K562 (cell line): ENCODE measurements at regions not wholly inside any gene's neighbourhood (a gene's known extent, or its start where the extent isn't known, plus 50 kb on each side); places are given as distances from the start of the nearest gene placed in this dataset.

Source experiments
- ATAC-seq: fragments of 200-7000 bp; cut with Tn5 transposase; 3 replicates; pipeline ENCODE4 v1.9.1; 2020; ENCODE audit warnings: moderate library complexity
- BruUV-seq: library from RNA; stranded (reverse); fragments of 400-500 nt; replicated peaks from 2 replicates; lab custom pipeline; 2021; lab: Mats Ljungman, UMichigan
- CTCF ChIA-PET: fragments of 300-600 bp; formaldehyde crosslinking; extraction: SDS; loops from one replicate; lab custom pipeline; 2021; ENCODE audit warnings: low intra/inter-chr PET ratio; lab: Yijun Ruan, JAX
- POLR2A ChIA-PET: fragments of 300-600, 350-650 bp; sonication (Branson Sonifier 250); formaldehyde crosslinking; extraction: SDS; loops from one replicate; lab custom pipeline; 2021; ENCODE audit warnings: antibody characterized with exemption, inconsistent platforms; lab: Yijun Ruan, JAX
- DNase-seq, 4 experiments: peaks; one replicate each; pipeline versions ENCODE4 v3.0.0 to v3.0.0-alpha.2; 2011 to 2018; ENCODE audit warnings: low spot score in 3 of 4, mixed read lengths in 3 of 4; ENCODE audit errors: extremely low read depth in 1 of 4
- FAIRE-seq: peaks from 2 replicates; lab custom pipeline; 2011; peaks lifted over from hg19 to GRCh38; lab: Jason Lieb, UNC
- H2AFZ ChIP-seq: 2 replicates; pipeline ENCODE4 v1.6.0; 2011; ENCODE audit warnings: low read depth, low read length, control low read depth, inconsistent platforms
- H3K27ac ChIP-seq: fragments of 200-600 bp; 3 replicates; pipeline ENCODE4 v1.8.0; 2011; ENCODE audit warnings: low read depth, mild to moderate bottlenecking, control low read depth, inconsistent platforms, low read length, moderate library complexity, mixed read lengths; ENCODE audit errors: extremely low read depth
- H3K27me3 ChIP-seq, 2 experiments: fragments of 300-600 bp in 1 of 2; 2 replicates in 1 of 2; 3 replicates in 1 of 2; pipeline versions ENCODE4 v1.6.0 to v1.8.0; 2011; ENCODE audit warnings: inconsistent platforms in 2 of 2, low read length in 2 of 2, mild to moderate bottlenecking in 1 of 2, mixed read lengths in 1 of 2, moderate library complexity in 1 of 2; ENCODE audit not compliant: control insufficient read depth in 2 of 2, insufficient read depth in 2 of 2
- H3K36me3 ChIP-seq: fragments of 300-600 bp; 3 replicates; pipeline ENCODE4 v1.8.0; 2011; ENCODE audit warnings: mild to moderate bottlenecking, low read length, inconsistent platforms; ENCODE audit not compliant: control insufficient read depth, insufficient read depth
- H3K4me1 ChIP-seq, 2 experiments: fragments of 200-600 bp in 1 of 2; replicated peaks in 1 of 2; 2 replicates in 1 of 2; 3 replicates in 1 of 2; pipeline versions ENCODE4 v1.5.1 to v1.8.0; 2011; ENCODE audit warnings: inconsistent platforms in 2 of 2, low read length in 2 of 2, mild to moderate bottlenecking in 1 of 2, mixed read lengths in 1 of 2, moderate library complexity in 1 of 2; ENCODE audit not compliant: control insufficient read depth in 2 of 2, insufficient read depth in 2 of 2
- H3K4me2 ChIP-seq: 2 replicates; pipeline ENCODE4 v1.6.1; 2011; ENCODE audit warnings: low read length, control low read depth, inconsistent platforms, mixed read lengths; ENCODE audit not compliant: insufficient read depth
- H3K4me3 ChIP-seq: fragments of 200-600 bp; sonication (generic), shearing (Covaris generic); 2 replicates; pipeline ENCODE4 v1.5.1; 2016; ENCODE audit warnings: control low read depth, inconsistent platforms
- H3K79me2 ChIP-seq: fragments of 200-600 bp; 3 replicates; pipeline ENCODE4 v1.8.0; 2011; ENCODE audit warnings: low read length, inconsistent platforms; ENCODE audit not compliant: control insufficient read depth, insufficient read depth
- H3K9ac ChIP-seq, 2 experiments: 2 replicates each; pipeline versions ENCODE4 v1.6.0 to v1.6.1; 2011; ENCODE audit warnings: low read depth in 2 of 2, low read length in 2 of 2, control low read depth in 1 of 2, inconsistent platforms in 1 of 2, mild to moderate bottlenecking in 1 of 2, mixed read lengths in 1 of 2; ENCODE audit not compliant: insufficient read depth in 1 of 2
- H3K9me1 ChIP-seq: one replicate; pipeline ENCODE4 v1.6.0; 2011; ENCODE audit warnings: inconsistent platforms, mild to moderate bottlenecking, low read length, moderate library complexity; ENCODE audit not compliant: control insufficient read depth, insufficient read depth
- H3K9me3 ChIP-seq: replicated peaks from 2 replicates; pipeline ENCODE4 v1.5.1; 2011; ENCODE audit warnings: low read depth, low read length, inconsistent platforms; ENCODE audit not compliant: control insufficient read depth, insufficient read depth
- H4K20me1 ChIP-seq: replicated peaks from 2 replicates; pipeline ENCODE4 v1.6.1; 2011; ENCODE audit warnings: low read length, inconsistent platforms, mixed read lengths; ENCODE audit not compliant: control insufficient read depth, insufficient read depth
- ELF1 ChIP-seq: fragments of 200-800 bp; sonication (Bioruptor generic); IDR thresholded peaks from 2 replicates; pipeline ENCODE4 v1.6.1; 2016; ENCODE audit warnings: missing genetic modification characterization, missing compliant biosample characterization
- HNRNPH1 ChIP-seq: fragments of 200-400 bp; formaldehyde crosslinking; optimal IDR thresholded peaks from 2 replicates; pipeline ENCODE3; 2017; ENCODE audit warnings: low read depth, mild to moderate bottlenecking, low read length, moderate library complexity
- MEIS2 ChIP-seq: fragments of 450-650 bp; IDR thresholded peaks from 2 replicates; pipeline ENCODE4 v1.6.1; 2014; ENCODE audit warnings: mild to moderate bottlenecking; ENCODE audit not compliant: partially characterized antibody
- MXI1 ChIP-seq: IDR thresholded peaks from 2 replicates; pipeline ENCODE4 v1.6.1; 2011; ENCODE audit warnings: low read depth, mild to moderate bottlenecking, improper control_type of control experiment, low read length
- NCOA4 ChIP-seq: fragments of 450-650 bp; IDR thresholded peaks from 2 replicates; pipeline ENCODE4 v1.6.1; 2018; ENCODE audit warnings: mild to moderate bottlenecking; ENCODE audit not compliant: partially characterized antibody
- NFIC ChIP-seq: fragments of 450-650 bp; IDR thresholded peaks from 2 replicates; pipeline ENCODE4 v1.6.1; 2017; ENCODE audit warnings: mild to moderate bottlenecking, inconsistent platforms
- PATZ1 ChIP-seq: fragments of 250-450 bp; sonication (Bioruptor Pico); IDR thresholded peaks from 2 replicates; pipeline ENCODE4 v1.5.0; 2020; ENCODE audit warnings: mild to moderate bottlenecking, borderline replicate concordance
- PML ChIP-seq: IDR thresholded peaks from 2 replicates; pipeline ENCODE4 v1.6.1; 2012; ENCODE audit warnings: low read length, inconsistent platforms
- RNF2 ChIP-seq: sonication (generic); IDR thresholded peaks from 2 replicates; pipeline ENCODE4 v1.6.1; 2016
- ZBTB49 ChIP-seq: sonication (generic); formaldehyde crosslinking; IDR thresholded peaks from 2 replicates; pipeline ENCODE4 v1.8.0; 2022; ENCODE audit warnings: missing genetic modification reagents, mild to moderate bottlenecking, borderline replicate concordance
- ZBTB5 ChIP-seq: fragments of 450-650 bp; IDR thresholded peaks from 2 replicates; pipeline ENCODE4 v1.6.1; 2017; ENCODE audit warnings: antibody characterized with exemption
- ZNF3 ChIP-seq: fragments of 250-450 bp; sonication (Bioruptor Pico); IDR thresholded peaks from 2 replicates; pipeline ENCODE4 v1.5.0; 2021; ENCODE audit warnings: mild to moderate bottlenecking, moderate library complexity
- ZNF778 ChIP-seq: fragments of 450-650 bp; formaldehyde crosslinking; IDR thresholded peaks from 2 replicates; pipeline ENCODE4 v1.4.0; 2020; ENCODE audit warnings: mild to moderate bottlenecking, moderate library complexity
- WGBS: fragments of 100-300 bp; shearing (Covaris generic); methylation state at CpG from one replicate; pipeline ENCODE4 v1.1.6; 2016; ENCODE audit warnings: low coverage, mixed read lengths; ENCODE audit not compliant: insufficient coverage; ENCODE audit errors: missing lambda C conversion rate; 5-methylcytosine and 5-hydroxymethylcytosine counted together
- in situ Hi-C: fragments of 300-500 bp; cut with MboI; formaldehyde crosslinking; loops from 4 replicates; pipeline ENCODE4 v1.15.0; 2018; ENCODE audit warnings: inconsistent platforms, mixed read lengths
- intact Hi-C: fragments of 100-400 bp; cut with micrococcal nuclease; formaldehyde crosslinking; loops from 2 replicates; pipeline ENCODE4 v1.14.2; 2022

DNA sequence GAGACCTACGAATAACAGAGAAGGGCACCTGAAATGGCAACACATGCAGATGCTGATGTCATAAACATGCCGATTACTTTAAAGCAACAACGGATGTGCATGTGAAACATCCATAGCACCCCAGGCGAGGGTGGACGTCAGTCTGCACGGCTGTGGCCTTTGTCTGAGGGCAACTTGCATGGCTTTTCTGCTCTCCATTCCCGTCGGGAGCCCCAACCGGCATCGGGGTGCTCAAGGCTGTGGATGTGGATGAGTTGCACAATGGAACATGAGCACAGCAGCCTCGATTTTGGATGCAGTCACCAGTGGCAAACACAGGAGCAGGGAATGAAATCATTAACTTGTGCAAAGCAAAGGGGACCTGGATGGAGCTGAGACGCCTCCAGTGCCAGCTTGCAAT is 298.2 kb upstream of the SALL3 start:
- Histone ChIP-seq H3K9me1 (no peaks in the 10 kb centered on the region), H3K9me3 (no peaks in the 10 kb centered on the region), H3K79me2 (no peaks in the 10 kb centered on the region), H3K9ac (no peak overlapping the region), H4K20me1 (no peaks in the 10 kb centered on the region), H2AFZ (no peak overlapping the region), H3K4me2 (no peak overlapping the region), H3K27ac (no peak overlapping the region), H3K4me1 (no peaks in the 10 kb centered on the region), H3K36me3 (no peaks in the 10 kb centered on the region), H3K4me3 (no peak overlapping the region), H3K27me3 (peaks cover 4 to 23% of the 10 kb centered on the region in 2 experiments)
- no peak for DNase-seq
- ATAC-seq = no peak
- BruUV-seq = no TSS peak
- ChIA-PET POLR2A (no interaction called here), CTCF (no interaction called here)
- FAIRE-seq = no peak
- 1% methylated on average over 12 of the region's 12 CpGs for WGBS
- intact Hi-C loops = no loop called here
- in situ Hi-C loops = no loop called here
- TF ChIP-seq ZBTB5 = no peak
- TF ChIP-seq MEIS2 = no peak
- TF ChIP-seq ZNF778 (CRISPR knock-in tag) = no peak
- no peak for TF ChIP-seq ZNF3 (CRISPR knock-in tag)
- no peak for TF ChIP-seq ELF1 (tag)
- no peak for TF ChIP-seq NCOA4
- TF ChIP-seq HNRNPH1 = no peak
- TF ChIP-seq NFIC = no peak
- TF ChIP-seq ZBTB49 (CRISPR knock-in tag) = no peak
- no peak for TF ChIP-seq MXI1
- no peak for TF ChIP-seq PML
- TF ChIP-seq RNF2 = no peak
- no peak for TF ChIP-seq PATZ1 (CRISPR knock-in tag)
